Activated B cell treated with CpG ODN at 0.5 μM for 24 hours (primary cell): ENCODE measurements at regions not wholly inside any gene's neighbourhood (a gene's known extent, or its start where the extent isn't known, plus 50 kb on each side); places are given as distances from the start of the nearest gene placed in this dataset.
"Not testable (repeated sequence)": the region's sequence is repeated elsewhere in the genome, so short reads cannot be mapped to it uniquely, and the experiment has no call there.

ENCODE experiments used
- ATAC-seq: fragments of 200-7000 bp; cut with Tn5 transposase; one replicate; pipeline ENCODE4 v1.10.0; 2021; ENCODE audit warnings: low read depth, mild to moderate bottlenecking, moderate library complexity
- CTCF ChIA-PET: fragments of 350-600 bp; sonication (Branson Sonifier 250); formaldehyde crosslinking; loops from one replicate; lab custom pipeline; 2021; ENCODE audit warnings: antibody characterized with exemption; lab: Charles Lee
- POLR2A ChIA-PET: fragments of 350-600 bp; sonication (Branson Sonifier 250); formaldehyde crosslinking; loops from one replicate; lab custom pipeline; 2021; ENCODE audit warnings: antibody characterized with exemption; lab: Charles Lee
- DNase-seq: peaks from one replicate; pipeline ENCODE4 v3.0.0; 2022
- H3K27ac Mint-ChIP-seq: one replicate; pipeline ENCODE4 v1.8.0; 2020; ENCODE audit warnings: mixed read lengths
- H3K27me3 Mint-ChIP-seq: one replicate; pipeline ENCODE4 v1.8.0; 2021; ENCODE audit warnings: mixed read lengths
- H3K36me3 Mint-ChIP-seq: one replicate; pipeline ENCODE4 v1.8.0; 2021; ENCODE audit warnings: low read depth, mixed read lengths
- H3K4me1 Mint-ChIP-seq: one replicate; pipeline ENCODE4 v1.8.0; 2021; ENCODE audit warnings: mixed read lengths
- H3K4me3 Mint-ChIP-seq: one replicate; pipeline ENCODE4 v1.8.0; 2020; ENCODE audit warnings: mild to moderate bottlenecking, mixed read lengths
- H3K9me3 Mint-ChIP-seq: one replicate; pipeline ENCODE4 v1.8.0; 2020; ENCODE audit warnings: mixed read lengths
- intact Hi-C: fragments of 100-400 bp; cut with micrococcal nuclease; formaldehyde crosslinking; loops from one replicate; pipeline ENCODE4 v1.15.1; 2024
- TF ChIP-seq, protein P1 (sequence below): fragments of 200-600 bp; IDR thresholded peaks from one replicate; pipeline ENCODE4 v1.8.0; 2022; ENCODE audit warnings: antibody characterized with exemption, mild to moderate bottlenecking

DNA sequence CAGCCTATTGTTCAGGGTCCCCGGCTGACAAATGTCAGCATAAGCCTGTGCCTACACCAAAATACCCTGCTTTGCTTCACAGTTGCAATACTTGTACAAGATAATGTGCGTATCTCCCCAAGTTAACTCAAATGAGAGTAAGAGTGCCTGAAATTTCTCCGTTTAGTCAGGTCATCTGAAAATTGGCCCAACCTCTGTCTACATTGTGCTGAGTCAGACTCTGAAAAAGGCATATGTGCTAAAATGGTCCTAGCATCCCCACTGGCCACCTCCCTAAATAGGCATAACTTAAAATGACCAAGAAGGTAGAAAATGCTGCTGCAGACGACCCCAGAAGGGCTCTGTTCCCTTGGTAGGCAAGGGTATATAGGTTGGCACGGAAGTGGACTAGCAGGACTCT, 1653.8 kb upstream of the DDX18 start:
- intact Hi-C loops = no loop called here
- POLR2A ChIA-PET = no interaction called here
- TF ChIP-seq, protein P1, sequence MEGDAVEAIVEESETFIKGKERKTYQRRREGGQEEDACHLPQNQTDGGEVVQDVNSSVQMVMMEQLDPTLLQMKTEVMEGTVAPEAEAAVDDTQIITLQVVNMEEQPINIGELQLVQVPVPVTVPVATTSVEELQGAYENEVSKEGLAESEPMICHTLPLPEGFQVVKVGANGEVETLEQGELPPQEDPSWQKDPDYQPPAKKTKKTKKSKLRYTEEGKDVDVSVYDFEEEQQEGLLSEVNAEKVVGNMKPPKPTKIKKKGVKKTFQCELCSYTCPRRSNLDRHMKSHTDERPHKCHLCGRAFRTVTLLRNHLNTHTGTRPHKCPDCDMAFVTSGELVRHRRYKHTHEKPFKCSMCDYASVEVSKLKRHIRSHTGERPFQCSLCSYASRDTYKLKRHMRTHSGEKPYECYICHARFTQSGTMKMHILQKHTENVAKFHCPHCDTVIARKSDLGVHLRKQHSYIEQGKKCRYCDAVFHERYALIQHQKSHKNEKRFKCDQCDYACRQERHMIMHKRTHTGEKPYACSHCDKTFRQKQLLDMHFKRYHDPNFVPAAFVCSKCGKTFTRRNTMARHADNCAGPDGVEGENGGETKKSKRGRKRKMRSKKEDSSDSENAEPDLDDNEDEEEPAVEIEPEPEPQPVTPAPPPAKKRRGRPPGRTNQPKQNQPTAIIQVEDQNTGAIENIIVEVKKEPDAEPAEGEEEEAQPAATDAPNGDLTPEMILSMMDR = no peak
- H3K9me3 Mint-ChIP-seq = peaks cover 21% of the 10 kb centered on the region
- DNase-seq = no peak
- no peaks in the 10 kb centered on the region for H3K27me3 Mint-ChIP-seq
- no peaks in the 10 kb centered on the region for H3K4me1 Mint-ChIP-seq
- CTCF ChIA-PET = no interaction called here
- no peak overlapping the region for H3K4me3 Mint-ChIP-seq
- no peaks in the 10 kb centered on the region for H3K36me3 Mint-ChIP-seq
- ATAC-seq = no peak
- no peak overlapping the region for H3K27ac Mint-ChIP-seq

DNA sequence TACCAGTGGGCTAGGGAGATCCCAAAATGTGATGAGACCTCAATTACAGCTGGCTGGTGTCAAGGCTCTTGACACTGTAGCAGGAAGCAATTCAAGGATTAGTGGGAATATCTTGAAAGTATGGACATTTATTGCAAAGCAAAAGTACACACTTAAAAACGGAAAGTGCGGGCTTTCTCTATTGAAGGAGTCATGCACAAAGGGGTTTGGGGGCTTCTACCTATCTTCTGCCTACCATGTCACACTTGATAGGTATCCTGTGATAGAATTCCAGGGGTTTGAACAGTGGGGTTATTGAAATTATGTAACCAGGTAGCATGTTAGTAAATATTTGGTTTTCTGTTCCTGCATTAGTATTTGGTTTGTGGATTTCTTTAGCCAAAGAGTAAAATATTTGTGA, 1652.1 kb upstream of the DDX18 start:
- Mint-ChIP-seq H3K4me1 (no peaks in the 10 kb centered on the region), H3K36me3 (no peaks in the 10 kb centered on the region), H3K4me3 (no peak overlapping the region), H3K27me3 (no peaks in the 10 kb centered on the region), H3K9me3 (peaks cover 22% of the 10 kb centered on the region), H3K27ac (no peak overlapping the region)
- ChIA-PET CTCF (no interaction called here), POLR2A (no interaction called here)
- TF ChIP-seq, protein P1 = no peak
- intact Hi-C loops = no loop called here
- DNase-seq (no peak), ATAC-seq (no peak)

DNA sequence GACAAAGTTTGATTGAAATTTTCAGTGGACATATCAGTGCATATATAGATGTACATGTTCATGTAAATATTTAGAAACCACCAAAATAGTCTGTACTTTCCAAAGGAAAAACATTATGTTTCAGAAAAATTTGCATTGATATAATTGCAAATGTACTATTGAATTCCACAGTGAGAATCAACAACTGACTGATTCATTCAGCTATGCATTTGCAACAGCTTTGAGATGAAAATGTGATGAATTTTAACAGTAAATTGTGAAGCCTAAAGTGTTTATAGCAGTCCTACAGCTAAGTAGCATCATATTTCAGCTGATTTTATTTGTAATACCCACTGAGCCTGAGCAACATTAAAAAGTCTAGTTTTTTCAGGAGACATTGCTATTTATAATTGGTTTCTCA, 1647.4 kb upstream of the DDX18 start:
- Mint-ChIP-seq H3K4me3 (no peak overlapping the region), H3K4me1 (no peaks in the 10 kb centered on the region), H3K36me3 (no peaks in the 10 kb centered on the region), H3K27me3 (no peaks in the 10 kb centered on the region), H3K27ac (no peak overlapping the region), H3K9me3 (peaks cover 22% of the 10 kb centered on the region)
- DNase-seq = no peak
- intact Hi-C loops = no loop called here
- ChIA-PET POLR2A (no interaction called here), CTCF (no interaction called here)
- no peak for ATAC-seq
- TF ChIP-seq, protein P1 = no peak

DNA sequence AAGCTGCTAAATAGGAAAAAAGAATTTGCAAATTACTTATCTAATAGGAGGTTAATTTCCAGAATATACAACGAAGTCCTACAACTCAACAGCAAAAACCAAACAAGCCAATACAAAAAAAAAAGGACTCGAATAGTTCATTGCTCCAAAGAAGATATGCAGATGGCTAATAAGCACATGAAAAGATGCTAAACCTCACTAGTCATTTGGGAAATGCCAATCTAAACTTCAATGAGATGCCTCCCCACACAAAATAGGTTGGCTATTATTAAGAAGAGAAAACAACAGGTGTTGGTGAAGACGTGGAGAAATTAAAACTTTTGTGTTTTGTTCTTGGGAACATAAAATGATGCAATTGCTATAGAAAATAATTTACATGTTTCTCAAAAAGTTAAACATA, 1634.4 kb upstream of the DDX18 start:
- intact Hi-C loops = no loop called here
- no peak overlapping the region for H3K4me3 Mint-ChIP-seq
- H3K9me3 Mint-ChIP-seq = peaks cover 2% of the 10 kb centered on the region
- CTCF ChIA-PET = no interaction called here
- no peaks in the 10 kb centered on the region for H3K36me3 Mint-ChIP-seq
- H3K27me3 Mint-ChIP-seq = no peaks in the 10 kb centered on the region
- POLR2A ChIA-PET = no interaction called here
- H3K27ac Mint-ChIP-seq = no peak overlapping the region
- TF ChIP-seq, protein P1 = no peak
- no peak for ATAC-seq
- no peaks in the 10 kb centered on the region for H3K4me1 Mint-ChIP-seq
- DNase-seq = no peak

DNA sequence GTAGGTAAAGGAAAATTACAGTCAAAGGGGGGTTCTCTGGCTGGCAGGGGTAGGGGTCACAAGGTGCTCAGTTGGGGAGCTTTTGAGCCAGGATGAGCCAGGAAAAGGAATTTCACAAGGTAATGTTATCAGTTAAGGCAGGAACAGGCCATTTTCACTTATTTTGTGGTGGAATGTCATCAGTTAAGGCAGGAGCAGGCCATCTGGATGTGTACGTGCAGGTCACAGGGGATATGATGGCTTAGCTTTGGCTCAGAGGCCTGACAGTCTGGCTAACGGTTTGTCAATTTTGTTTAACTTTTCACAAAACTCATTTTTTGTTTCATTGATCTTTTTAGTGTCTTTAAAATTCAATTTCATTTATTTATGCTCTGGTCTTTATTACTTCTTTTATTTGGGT, 1623.8 kb upstream of the DDX18 start:
- peaks cover 33% of the 10 kb centered on the region for H3K9me3 Mint-ChIP-seq
- H3K4me1 Mint-ChIP-seq, intact Hi-C loops, H3K36me3 Mint-ChIP-seq, POLR2A ChIA-PET, ATAC-seq, H3K27me3 Mint-ChIP-seq, H3K27ac Mint-ChIP-seq, DNase-seq, H3K4me3 Mint-ChIP-seq, CTCF ChIA-PET: not testable (repeated sequence)

DNA sequence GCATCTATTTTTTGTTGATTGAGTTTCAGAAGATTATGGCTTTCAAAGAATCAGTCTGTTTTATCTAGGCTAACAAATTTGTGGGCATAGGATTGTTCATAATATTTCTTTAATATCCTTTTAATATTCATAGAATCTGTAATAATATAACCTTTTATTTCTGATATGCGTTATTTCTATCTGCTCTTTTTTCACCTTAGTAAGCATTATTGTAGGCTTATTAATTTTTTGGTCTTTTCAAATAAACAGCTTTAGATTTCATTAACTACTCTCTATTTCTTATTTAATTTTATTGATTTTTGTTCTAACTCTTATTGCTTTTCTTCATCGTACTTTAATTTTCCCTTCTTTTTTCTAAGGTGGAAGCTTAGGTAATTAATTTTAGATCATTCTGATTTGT, 1614.4 kb upstream of the DDX18 start:
- Mint-ChIP-seq H3K36me3 (no peaks in the 10 kb centered on the region), H3K27me3 (no peaks in the 10 kb centered on the region), H3K27ac (no peak overlapping the region), H3K4me1 (no peaks in the 10 kb centered on the region), H3K4me3 (no peak overlapping the region), H3K9me3 (peaks cover 11% of the 10 kb centered on the region)
- ATAC-seq (no peak), DNase-seq (no peak)
- TF ChIP-seq, protein P1 = no peak
- CTCF ChIA-PET = no interaction called here
- POLR2A ChIA-PET = interaction anchor here (0.7 kb wide), 1 partner anchor 16 kb away, joined by 3 read pairs; no protein-coding TSS in a partner anchor
- intact Hi-C loops = no loop called here
